ENCODE measurements at regions not wholly inside any gene's neighbourhood (a gene's known extent, or its start where the extent isn't known, plus 50 kb on each side); places are given as distances from the start of the nearest gene placed in this dataset.

DNA sequence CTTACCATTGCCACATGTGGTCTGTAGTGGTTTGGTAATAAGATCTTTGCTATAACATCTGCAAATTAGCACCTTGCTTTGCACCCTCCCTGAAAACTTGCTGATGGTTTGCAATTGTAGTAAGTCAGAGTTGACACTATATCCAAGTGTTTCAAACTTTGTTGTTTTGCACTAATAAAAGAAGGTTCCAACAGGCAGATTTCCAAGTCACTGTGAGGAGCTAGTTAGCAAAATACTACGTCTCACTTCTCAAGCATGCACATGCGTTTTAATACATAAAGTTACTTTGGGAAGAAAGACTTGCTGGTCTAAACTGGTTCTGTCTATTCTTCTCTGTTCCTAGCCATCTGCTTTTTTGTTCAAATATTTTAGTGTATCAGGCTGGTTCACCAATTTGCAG, 103.7 kb upstream of the ZNF521 start:
- no peak overlapping the region for H3K4me3 ChIP-seq (ENCODE audit: low read length)
- H3K9ac ChIP-seq (ENCODE audit: low read depth, low read length): no peak overlapping the region
- no peaks in the 10 kb centered on the region for H3K4me1 ChIP-seq (ENCODE audit: insufficient read depth, low read length)
- H3K9me3 ChIP-seq (ENCODE audit: insufficient read depth, low read depth, low read length): no peaks in the 10 kb centered on the region
- H3K36me3 ChIP-seq (ENCODE audit: insufficient read depth, low read depth, low read length): no peaks in the 10 kb centered on the region
- no peak overlapping the region for H3K27ac ChIP-seq (ENCODE audit: low read length)
- H3K27me3 ChIP-seq (ENCODE audit: insufficient read depth, low read length): no peaks in the 10 kb centered on the region

DNA sequence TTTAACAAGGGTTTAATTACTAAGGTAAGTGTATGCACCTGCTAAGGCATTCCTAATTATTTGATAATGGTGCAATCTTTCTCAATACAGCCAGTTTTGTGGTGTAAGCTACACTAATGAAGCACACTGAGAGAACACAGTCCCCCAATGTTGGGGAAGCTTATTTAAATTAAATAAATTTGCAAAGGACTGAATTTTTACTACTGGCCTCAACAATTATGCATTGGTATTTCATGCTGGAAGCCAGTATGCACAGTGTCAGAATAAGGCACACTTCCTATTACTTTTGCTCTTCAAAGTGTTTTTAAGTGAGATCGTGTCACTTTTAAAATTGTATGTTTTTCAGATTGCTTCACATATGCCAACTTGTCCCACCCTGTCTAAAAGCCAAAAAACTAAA, 103.2 kb upstream of the ZNF521 start:
- no peaks in the 10 kb centered on the region for H3K36me3 ChIP-seq (ENCODE audit: insufficient read depth, low read depth, low read length)
- no peaks in the 10 kb centered on the region for H3K9me3 ChIP-seq (ENCODE audit: insufficient read depth, low read depth, low read length)
- no peak overlapping the region for H3K9ac ChIP-seq (ENCODE audit: low read depth, low read length)
- no peaks in the 10 kb centered on the region for H3K4me1 ChIP-seq (ENCODE audit: insufficient read depth, low read length)
- H3K27ac ChIP-seq (ENCODE audit: low read length): no peak overlapping the region
- no peaks in the 10 kb centered on the region for H3K27me3 ChIP-seq (ENCODE audit: insufficient read depth, low read length)
- H3K4me3 ChIP-seq (ENCODE audit: low read length): no peak overlapping the region

DNA sequence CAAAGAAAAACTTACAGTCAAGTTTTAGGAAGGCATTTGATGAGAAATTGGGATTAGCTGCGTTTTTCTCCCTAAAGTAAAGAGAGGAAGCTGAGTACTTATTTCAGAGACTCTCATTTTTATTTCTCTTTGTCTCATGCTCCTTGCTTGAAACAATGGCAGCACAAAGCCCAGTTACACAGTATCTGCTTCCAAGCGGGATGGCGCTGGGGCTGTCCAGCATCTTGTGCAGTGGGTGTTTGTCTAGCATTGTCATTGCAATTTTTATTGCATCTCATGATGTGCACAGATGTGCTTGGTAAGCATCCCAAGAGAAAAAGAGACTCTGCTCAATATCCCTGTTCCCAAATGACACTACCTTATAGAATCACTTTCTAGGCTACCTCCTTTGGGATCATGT, 102.8 kb upstream of the ZNF521 start:
- no peak overlapping the region for H3K9ac ChIP-seq (ENCODE audit: low read depth, low read length)
- H3K27ac ChIP-seq (ENCODE audit: low read length): no peak overlapping the region
- H3K27me3 ChIP-seq (ENCODE audit: insufficient read depth, low read length): no peaks in the 10 kb centered on the region
- H3K4me1 ChIP-seq (ENCODE audit: insufficient read depth, low read length): no peaks in the 10 kb centered on the region
- no peaks in the 10 kb centered on the region for H3K9me3 ChIP-seq (ENCODE audit: insufficient read depth, low read depth, low read length)
- no peaks in the 10 kb centered on the region for H3K36me3 ChIP-seq (ENCODE audit: insufficient read depth, low read depth, low read length)
- no peak overlapping the region for H3K4me3 ChIP-seq (ENCODE audit: low read length)

DNA sequence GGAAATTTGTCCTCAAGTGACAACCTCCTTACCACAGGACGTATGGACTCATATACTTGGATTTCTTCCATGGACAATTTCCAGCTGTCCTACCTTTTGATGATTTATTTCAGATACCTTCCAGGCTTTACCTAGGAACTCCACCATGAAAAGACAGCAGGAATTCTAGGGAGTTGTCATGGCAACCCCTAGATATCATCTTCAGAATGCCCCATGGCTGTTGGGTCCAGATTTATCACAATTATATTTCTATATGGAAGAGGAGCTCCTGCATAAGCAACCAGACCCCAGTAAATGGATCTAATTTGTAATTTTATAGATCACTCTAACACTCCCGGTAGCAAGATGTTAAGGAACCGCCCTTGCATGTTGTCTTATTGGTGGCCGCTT, 102.3 kb upstream of the ZNF521 start:
- Histone ChIP-seq H3K9ac (ENCODE audit: low read depth, low read length) (no peak overlapping the region), H3K27ac (ENCODE audit: low read length) (no peak overlapping the region), H3K36me3 (ENCODE audit: insufficient read depth, low read depth, low read length) (no peaks in the 10 kb centered on the region), H3K4me3 (ENCODE audit: low read length) (no peak overlapping the region), H3K9me3 (ENCODE audit: insufficient read depth, low read depth, low read length) (no peaks in the 10 kb centered on the region), H3K27me3 (ENCODE audit: insufficient read depth, low read length) (no peaks in the 10 kb centered on the region), H3K4me1 (ENCODE audit: insufficient read depth, low read length) (no peaks in the 10 kb centered on the region)

DNA sequence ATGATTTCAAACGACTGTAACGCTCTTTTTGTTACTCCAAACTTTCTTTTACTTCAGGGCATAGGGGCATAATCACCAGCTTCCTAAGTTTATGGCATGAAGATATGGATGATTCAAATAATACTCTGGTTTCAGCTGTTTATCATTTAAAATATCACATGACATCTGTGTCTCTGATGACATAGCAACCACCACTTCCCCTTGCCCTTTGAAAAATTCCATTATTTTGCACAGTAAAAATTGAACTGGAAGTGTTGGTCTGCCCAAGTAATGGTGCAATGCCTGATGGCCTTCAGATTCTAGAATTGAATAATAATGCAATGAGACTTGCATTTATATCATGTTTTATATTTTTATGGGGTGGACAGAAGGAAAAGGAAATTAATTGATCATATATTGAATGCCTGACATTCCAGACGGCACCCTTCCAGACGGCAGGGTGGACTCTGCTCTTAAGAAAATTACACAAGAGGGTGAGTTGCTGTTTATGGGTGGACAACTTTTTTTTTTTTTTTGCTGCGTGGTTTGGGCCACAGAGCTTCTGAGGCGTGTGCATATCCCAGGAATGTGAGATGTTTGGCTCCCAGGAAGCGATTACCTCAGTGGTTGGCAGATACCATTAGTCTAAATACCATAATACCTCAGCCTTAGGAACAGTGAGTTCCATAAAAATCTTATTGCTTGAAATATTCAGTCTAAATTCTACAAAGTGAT, 101.7 kb upstream of the ZNF521 start:
- no peak overlapping the region for H3K27ac ChIP-seq (ENCODE audit: low read length)
- H3K27me3 ChIP-seq (ENCODE audit: insufficient read depth, low read length): no peaks in the 10 kb centered on the region
- no peaks in the 10 kb centered on the region for H3K4me1 ChIP-seq (ENCODE audit: insufficient read depth, low read length)
- no peak overlapping the region for H3K4me3 ChIP-seq (ENCODE audit: low read length)
- H3K9me3 ChIP-seq (ENCODE audit: insufficient read depth, low read depth, low read length): no peaks in the 10 kb centered on the region
- no peaks in the 10 kb centered on the region for H3K36me3 ChIP-seq (ENCODE audit: insufficient read depth, low read depth, low read length)
- no peak overlapping the region for H3K9ac ChIP-seq (ENCODE audit: low read depth, low read length)

DNA sequence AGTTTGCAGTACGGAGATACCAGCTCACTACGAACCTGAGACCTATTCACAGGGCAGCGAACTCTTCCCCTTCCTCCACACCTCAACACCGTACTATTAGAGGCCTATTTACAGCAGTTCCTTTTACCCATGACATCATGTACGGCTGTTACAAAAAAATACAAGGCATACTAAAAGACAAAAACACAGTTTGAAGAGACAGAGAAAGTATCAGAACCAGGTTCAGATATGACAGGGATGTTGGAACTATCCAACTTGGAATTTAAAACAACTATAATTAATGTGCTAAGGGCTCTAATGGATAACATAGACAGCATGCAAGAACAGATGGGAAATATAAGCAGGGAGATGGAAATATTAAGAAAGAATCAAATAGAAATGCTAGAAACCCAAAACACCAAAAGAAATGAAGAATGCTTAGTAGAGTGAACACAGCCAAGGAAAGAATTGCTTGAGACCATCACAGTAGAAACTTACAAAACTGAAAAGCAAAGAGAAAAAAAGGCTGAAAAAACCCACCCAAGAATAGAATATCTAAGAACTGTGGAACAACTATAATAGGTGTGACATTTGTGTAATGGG, 99.2 kb upstream of the ZNF521 start:
- no peak overlapping the region for H3K4me3 ChIP-seq (ENCODE audit: low read length)
- H3K9me3 ChIP-seq (ENCODE audit: insufficient read depth, low read depth, low read length): peaks cover 9% of the 10 kb centered on the region
- H3K36me3 ChIP-seq (ENCODE audit: insufficient read depth, low read depth, low read length): no peaks in the 10 kb centered on the region
- H3K27me3 ChIP-seq (ENCODE audit: insufficient read depth, low read length): no peaks in the 10 kb centered on the region
- no peak overlapping the region for H3K9ac ChIP-seq (ENCODE audit: low read depth, low read length)
- H3K27ac ChIP-seq (ENCODE audit: low read length): no peak overlapping the region
- no peaks in the 10 kb centered on the region for H3K4me1 ChIP-seq (ENCODE audit: insufficient read depth, low read length)

DNA sequence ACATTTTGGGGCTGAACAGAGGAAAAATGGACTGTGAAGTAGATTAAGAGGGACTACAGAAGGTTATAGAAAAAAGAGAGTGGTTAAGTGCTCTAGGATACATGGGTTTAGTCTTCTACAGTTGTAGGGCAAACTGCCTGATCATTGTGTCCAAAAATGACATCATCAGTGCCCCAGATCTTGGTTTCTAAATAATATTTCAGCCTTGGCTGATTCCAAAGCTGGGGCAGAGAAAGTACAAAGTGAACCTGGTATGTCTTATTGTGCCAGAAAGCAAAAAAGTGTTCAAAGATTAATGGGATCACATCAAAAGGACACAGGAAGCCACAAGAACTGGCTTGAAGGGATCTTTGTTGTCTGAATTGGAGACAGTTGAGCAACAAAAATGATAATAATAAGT, 97.1 kb upstream of the ZNF521 start:
- Histone ChIP-seq H3K36me3 (ENCODE audit: insufficient read depth, low read depth, low read length) (no peaks in the 10 kb centered on the region), H3K27me3 (ENCODE audit: insufficient read depth, low read length) (no peaks in the 10 kb centered on the region), H3K4me3 (ENCODE audit: low read length) (no peak overlapping the region), H3K4me1 (ENCODE audit: insufficient read depth, low read length) (no peaks in the 10 kb centered on the region), H3K9me3 (ENCODE audit: insufficient read depth, low read depth, low read length) (peaks cover 9% of the 10 kb centered on the region), H3K27ac (ENCODE audit: low read length) (no peak overlapping the region), H3K9ac (ENCODE audit: low read depth, low read length) (no peak overlapping the region)

DNA sequence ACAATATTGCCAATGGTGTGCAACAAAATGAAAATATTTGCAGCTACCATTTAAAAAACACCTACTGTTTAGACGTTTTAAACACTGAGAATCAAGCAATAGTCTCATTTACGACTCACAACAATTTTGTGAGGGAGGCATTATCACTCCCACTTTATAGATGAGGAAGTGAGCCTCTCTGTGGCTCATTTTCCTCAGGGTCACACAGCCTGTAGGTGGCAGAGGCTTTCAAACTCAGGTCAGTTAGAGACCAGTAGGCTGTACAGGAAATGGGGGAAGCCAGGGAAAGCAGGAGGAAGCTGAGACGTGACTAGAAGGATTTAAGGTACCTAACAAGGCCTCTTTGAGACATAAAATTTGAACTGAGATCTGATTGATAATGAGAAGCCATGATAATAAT, 95.0 kb upstream of the ZNF521 start:
- no peaks in the 10 kb centered on the region for H3K27me3 ChIP-seq (ENCODE audit: insufficient read depth, low read length)
- H3K4me3 ChIP-seq (ENCODE audit: low read length): no peak overlapping the region
- H3K9me3 ChIP-seq (ENCODE audit: insufficient read depth, low read depth, low read length): peaks cover 9% of the 10 kb centered on the region
- H3K27ac ChIP-seq (ENCODE audit: low read length): no peak overlapping the region
- H3K9ac ChIP-seq (ENCODE audit: low read depth, low read length): no peak overlapping the region
- no peaks in the 10 kb centered on the region for H3K36me3 ChIP-seq (ENCODE audit: insufficient read depth, low read depth, low read length)
- H3K4me1 ChIP-seq (ENCODE audit: insufficient read depth, low read length): no peaks in the 10 kb centered on the region

DNA sequence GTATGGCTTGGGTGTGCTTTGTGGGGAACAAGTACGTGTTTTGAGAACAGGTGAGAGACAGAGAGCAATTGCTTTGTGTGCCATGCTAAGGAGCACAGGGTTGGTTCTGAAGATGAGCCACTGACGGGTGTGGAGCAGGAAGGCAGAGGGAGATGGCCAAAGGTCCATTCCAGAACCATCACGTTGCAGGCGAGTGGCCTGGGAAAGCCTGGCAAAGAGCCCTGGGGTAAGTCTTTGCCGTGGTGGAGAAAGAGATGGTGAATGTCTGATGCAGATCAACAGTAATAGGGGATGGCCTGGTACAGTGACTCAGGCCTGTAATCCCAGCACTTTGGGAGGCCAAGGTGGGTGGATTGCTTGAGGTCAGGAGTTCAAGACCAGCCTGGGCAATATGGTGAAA, 93.5 kb upstream of the ZNF521 start:
- Histone ChIP-seq H3K9ac (ENCODE audit: low read depth, low read length) (no peak overlapping the region), H3K27ac (ENCODE audit: low read length) (no peak overlapping the region), H3K9me3 (ENCODE audit: insufficient read depth, low read depth, low read length) (peaks cover 9% of the 10 kb centered on the region), H3K4me3 (ENCODE audit: low read length) (no peak overlapping the region), H3K27me3 (ENCODE audit: insufficient read depth, low read length) (no peaks in the 10 kb centered on the region), H3K36me3 (ENCODE audit: insufficient read depth, low read depth, low read length) (no peaks in the 10 kb centered on the region), H3K4me1 (ENCODE audit: insufficient read depth, low read length) (no peaks in the 10 kb centered on the region)

DNA sequence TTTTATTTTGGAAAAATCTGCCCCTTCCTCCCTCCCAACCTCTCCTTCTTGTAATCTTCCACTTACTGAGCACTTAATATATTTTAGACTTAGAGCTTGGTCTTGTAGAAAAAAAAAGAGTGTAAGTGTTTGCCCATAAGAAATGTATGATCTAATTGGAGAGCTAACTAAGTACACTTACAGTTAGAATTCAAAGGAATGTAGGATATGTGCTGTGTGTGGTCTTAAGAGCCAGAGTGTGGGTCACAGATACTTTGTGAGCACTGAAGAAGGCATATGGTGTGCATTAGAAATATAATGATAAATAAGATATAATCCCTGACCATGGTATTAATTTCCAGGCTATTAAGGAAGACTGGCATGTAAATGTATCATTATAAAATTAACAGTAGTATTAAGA, 91.8 kb upstream of the ZNF521 start:
- Histone ChIP-seq H3K4me1 (ENCODE audit: insufficient read depth, low read length) (no peaks in the 10 kb centered on the region), H3K36me3 (ENCODE audit: insufficient read depth, low read depth, low read length) (no peaks in the 10 kb centered on the region), H3K9ac (ENCODE audit: low read depth, low read length) (no peak overlapping the region), H3K27me3 (ENCODE audit: insufficient read depth, low read length) (no peaks in the 10 kb centered on the region), H3K4me3 (ENCODE audit: low read length) (no peak overlapping the region), H3K9me3 (ENCODE audit: insufficient read depth, low read depth, low read length) (peaks cover 9% of the 10 kb centered on the region), H3K27ac (ENCODE audit: low read length) (no peak overlapping the region)

DNA sequence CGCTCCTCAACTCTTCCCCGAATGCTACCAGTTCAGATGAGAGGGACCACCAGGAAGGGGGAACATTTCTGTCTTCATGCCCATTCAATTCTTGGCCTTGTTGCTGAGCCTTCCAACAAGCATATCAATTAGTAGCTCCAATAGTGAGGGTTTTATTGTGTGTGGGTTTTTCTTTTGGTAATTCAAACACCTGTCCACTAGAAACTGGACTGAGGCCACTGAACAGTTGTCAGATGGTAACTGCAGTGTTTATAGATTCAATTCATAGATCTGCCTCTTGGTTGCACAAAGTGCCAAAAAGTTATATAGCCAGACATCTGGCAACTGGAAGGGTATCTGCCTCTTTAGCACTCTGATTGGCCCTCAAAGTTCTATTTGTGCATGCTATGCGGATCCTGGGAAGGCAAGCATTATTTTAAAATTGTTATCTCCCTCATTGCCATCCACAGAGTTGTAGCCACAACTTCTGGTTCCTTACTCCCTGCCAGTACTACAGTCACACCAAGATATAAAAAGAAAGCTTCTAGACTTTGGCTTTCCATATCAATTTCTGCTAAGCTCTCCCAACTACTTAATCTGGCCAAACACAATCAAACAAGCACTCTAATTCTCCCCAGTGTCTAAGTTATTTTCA, 83.3 kb upstream of the ZNF521 start:
- H3K27me3 ChIP-seq (ENCODE audit: insufficient read depth, low read length): no peaks in the 10 kb centered on the region
- H3K9me3 ChIP-seq (ENCODE audit: insufficient read depth, low read depth, low read length): no peaks in the 10 kb centered on the region
- H3K4me1 ChIP-seq (ENCODE audit: insufficient read depth, low read length): no peaks in the 10 kb centered on the region
- no peak overlapping the region for H3K4me3 ChIP-seq (ENCODE audit: low read length)
- no peak overlapping the region for H3K9ac ChIP-seq (ENCODE audit: low read depth, low read length)
- H3K27ac ChIP-seq (ENCODE audit: low read length): no peak overlapping the region
- H3K36me3 ChIP-seq (ENCODE audit: insufficient read depth, low read depth, low read length): no peaks in the 10 kb centered on the region

DNA sequence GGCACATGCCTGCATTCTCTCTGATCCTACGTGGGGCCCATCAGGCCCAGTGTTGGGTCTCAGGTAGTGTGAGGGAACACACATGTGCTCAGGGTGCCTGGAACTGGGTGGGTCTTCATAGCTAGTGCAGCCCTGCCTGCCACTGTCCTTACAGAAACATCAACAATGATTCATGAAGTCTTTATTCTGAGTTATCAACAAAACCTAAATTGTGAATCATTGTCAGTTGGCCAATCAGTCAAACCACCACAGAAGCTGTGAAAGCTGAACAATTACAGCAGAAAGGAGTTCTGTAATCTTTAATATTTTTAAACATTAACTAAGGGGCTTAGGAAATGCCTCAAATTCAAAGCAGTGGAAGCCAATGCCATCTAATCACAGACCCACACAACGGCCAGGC, 82.8 kb upstream of the ZNF521 start:
- Histone ChIP-seq H3K9me3 (ENCODE audit: insufficient read depth, low read depth, low read length) (no peaks in the 10 kb centered on the region), H3K27ac (ENCODE audit: low read length) (no peak overlapping the region), H3K9ac (ENCODE audit: low read depth, low read length) (no peak overlapping the region), H3K4me1 (ENCODE audit: insufficient read depth, low read length) (no peaks in the 10 kb centered on the region), H3K4me3 (ENCODE audit: low read length) (no peak overlapping the region), H3K36me3 (ENCODE audit: insufficient read depth, low read depth, low read length) (no peaks in the 10 kb centered on the region), H3K27me3 (ENCODE audit: insufficient read depth, low read length) (no peaks in the 10 kb centered on the region)
